Activated T-cell treated with anti-CD3 and anti-CD28 coated beads for 4 hours (primary cell): ENCODE measurements at regions not wholly inside any gene's neighbourhood (a gene's known extent, or its start where the extent isn't known, plus 50 kb on each side); places are given as distances from the start of the nearest gene placed in this dataset.

Source experiments
- DNase-seq: peaks from one replicate; pipeline ENCODE4 v3.0.0-alpha.2; 2020

DNA sequence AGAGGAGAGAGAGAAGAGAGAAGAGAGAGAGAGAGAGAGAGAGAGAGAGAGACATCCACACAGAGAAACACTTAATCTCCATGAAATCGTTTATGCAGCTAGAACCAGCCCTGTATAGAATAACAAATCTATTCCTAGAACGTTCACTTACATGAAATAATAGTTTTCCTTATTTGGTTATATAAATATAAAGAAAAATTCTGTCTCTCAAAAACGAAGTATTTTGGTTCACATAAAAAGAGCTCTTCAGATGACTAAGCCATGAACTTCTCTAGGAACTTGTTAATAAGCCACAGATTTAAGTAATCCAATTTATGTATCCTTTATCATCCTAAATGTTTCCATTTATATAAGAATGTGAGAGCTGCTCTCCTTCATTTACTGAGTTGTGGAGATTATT, 1315.1 kb upstream of the PCDH7 start:
- no peak for DNase-seq

DNA sequence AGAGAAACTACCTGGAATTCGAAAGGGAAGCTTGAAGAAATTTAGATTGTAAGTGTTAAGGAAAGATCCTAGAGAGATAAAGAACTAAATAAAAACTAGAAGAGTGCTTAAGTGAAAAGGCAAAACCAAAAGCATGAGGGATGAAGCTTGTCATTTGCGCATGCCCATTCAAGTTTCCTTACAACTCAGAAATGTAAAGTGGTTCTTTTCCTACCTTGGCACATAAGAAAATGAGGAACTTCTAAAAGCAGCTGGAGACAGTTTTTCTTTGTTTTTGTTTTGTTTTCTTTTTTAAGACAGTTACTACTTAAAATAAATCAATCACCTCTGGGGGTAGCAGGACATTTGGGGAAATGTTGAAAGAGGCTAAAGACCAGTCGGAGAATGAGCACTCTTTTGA, 1304.4 kb upstream of the PCDH7 start:
- no peak for DNase-seq

DNA sequence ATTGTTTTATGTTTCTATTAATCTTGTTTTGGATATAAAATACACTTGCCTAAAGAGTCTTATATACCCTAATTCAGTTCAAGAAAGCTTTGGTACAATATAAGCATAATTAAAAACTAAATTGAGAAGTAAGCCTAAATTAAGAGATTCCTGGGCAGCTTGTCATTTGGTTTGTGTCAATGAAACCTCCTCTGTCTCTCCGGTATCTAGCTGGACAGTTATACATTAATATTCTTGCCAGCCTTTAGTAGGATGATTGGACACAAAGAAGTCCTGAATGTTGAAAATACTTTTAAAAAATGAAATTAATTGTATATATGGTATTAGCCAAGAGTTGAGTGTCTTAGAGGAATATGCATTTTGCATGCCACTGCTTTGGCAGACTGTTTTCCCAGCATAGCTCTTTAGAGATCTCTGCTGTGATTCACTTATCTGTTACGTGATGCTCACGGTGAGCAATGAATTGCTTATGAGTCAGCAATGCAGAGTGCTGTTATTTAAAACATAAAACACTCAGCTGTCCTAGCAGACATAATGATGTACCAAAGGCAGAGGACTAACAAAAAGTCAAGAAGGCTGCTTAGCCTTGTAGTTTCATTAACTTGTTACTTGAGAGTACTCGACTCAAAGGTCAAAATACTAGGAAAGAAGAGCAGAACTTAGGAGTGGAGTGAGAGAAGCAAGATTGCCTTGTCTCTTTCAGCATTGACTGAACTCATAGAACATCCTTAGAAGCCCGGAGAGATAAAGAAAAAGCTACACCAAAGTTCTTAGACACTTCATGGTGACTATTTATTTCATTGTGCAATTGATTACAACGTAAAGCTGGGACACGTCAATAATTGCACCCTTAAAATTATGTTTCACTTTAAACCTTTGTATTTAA, 1296.1 kb upstream of the PCDH7 start:
- no peak for DNase-seq

DNA sequence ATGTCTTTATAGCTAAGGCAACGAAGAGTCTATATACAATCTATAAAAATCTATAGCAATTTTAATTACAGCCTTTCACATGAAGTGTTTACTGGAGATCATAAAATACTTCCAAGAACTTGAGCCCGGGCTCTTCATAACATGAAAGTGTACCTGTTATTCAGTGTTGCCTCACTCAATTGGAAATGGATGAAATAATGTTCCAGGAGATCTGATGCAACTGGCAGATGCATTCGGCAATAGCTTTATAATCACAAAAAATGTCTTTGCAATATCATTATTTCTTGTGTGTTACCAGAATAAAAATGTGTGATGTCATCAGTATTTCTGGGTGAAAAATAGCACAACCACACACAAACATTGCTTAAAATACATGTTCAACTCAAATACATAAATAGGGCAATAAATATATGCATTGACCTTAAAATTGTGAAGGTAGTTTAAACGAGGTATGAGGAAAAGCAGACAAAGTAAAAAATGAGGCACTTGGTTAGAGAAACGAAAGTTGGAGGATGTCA, 1266.8 kb upstream of the PCDH7 start:
- no peak for DNase-seq

DNA sequence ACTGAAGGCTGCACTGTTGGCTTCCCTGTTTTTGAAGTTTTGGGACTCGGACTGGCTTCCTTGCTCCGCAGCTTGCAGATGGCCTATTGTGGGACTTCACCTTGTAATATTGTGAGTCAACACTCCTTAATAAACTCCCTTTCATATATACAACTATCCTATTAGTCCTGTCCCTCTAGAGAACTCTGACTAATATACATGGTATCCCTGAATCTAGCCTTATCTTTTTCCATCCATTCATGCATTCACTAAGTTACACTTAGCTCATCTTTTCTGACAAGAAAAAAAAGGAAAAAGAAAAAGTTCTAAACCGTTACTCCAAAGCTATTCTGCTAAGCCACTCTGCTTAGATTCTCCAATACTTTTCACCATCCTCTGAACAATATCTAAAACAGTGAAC, 1260.2 kb upstream of the PCDH7 start:
- DNase-seq = no peak

DNA sequence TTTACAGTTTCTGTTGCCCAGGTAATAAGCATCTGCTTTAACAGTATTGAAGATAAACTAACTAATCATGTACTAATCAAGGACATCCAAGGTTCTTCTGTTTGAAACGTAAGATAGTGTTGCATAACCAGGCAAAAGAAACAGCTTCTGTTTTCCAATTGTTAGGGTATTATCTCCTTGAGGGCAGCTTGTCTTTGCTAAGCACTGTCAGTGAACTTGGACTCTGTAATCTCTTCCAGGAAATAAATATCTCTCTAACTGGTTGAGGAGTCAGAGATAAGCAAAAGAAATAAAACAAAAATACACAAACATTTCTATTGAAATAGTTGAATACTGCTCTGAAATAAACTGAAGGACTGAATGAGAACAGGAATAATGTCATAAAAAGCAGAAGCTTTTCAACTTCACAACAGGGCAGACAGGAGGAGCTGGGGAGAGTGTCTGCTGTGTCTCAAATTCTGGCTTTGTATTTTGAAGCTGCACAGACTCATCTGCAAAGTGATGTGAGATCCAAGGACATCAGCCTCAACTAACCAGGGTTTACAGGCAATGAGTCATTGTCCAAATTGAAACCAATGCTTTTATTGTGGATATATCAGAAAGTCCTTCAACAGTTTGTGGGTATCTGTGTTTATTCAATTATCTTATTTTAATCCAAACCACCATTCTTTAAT, 1253.0 kb upstream of the PCDH7 start:
- no peak for DNase-seq
